Activated CD8-positive, alpha-beta memory T cell treated with anti-CD3 and anti-CD28 coated beads, Interleukin-2, amount 10 ng/mL, durations not matched to agents 7 days and 5 days (primary cell): ENCODE measurements at regions not wholly inside any gene's neighbourhood (a gene's known extent, or its start where the extent isn't known, plus 50 kb on each side); places are given as distances from the start of the nearest gene placed in this dataset.
A peak's percentile ranks its signal among the peaks of the same experiment; 100 is the strongest.

Experiments used
- ATAC-seq: fragments of 150-1000 bp; cut with Tn5 transposase; one replicate; pipeline ENCODE4 v1.10.0; 2021; ENCODE audit warnings: moderate library complexity
- CTCF ChIA-PET: fragments of 350-600 bp; sonication (Branson Sonifier 250); formaldehyde crosslinking; loops from one replicate; lab custom pipeline; 2021; ENCODE audit warnings: antibody characterized with exemption; lab: Charles Lee
- DNase-seq: peaks from one replicate; pipeline ENCODE4 v3.0.0-alpha.2; 2020
- H3K27ac Mint-ChIP-seq: one replicate; pipeline ENCODE4 v1.8.0; 2021; ENCODE audit warnings: mild to moderate bottlenecking, mixed read lengths
- H3K27me3 Mint-ChIP-seq: one replicate; pipeline ENCODE4 v1.8.0; 2021; ENCODE audit warnings: mixed read lengths
- H3K36me3 Mint-ChIP-seq: one replicate; pipeline ENCODE4 v1.8.0; 2021; ENCODE audit warnings: mild to moderate bottlenecking, mixed read lengths
- H3K4me1 Mint-ChIP-seq: one replicate; pipeline ENCODE4 v1.8.0; 2021; ENCODE audit warnings: mixed read lengths
- H3K4me3 Mint-ChIP-seq: one replicate; pipeline ENCODE4 v1.8.0; 2021; ENCODE audit warnings: mild to moderate bottlenecking, moderate library complexity, mixed read lengths
- H3K9me3 Mint-ChIP-seq: one replicate; pipeline ENCODE4 v1.8.0; 2022; ENCODE audit warnings: low read depth, mixed read lengths

- Mint-ChIP-seq H3K36me3 (no peaks in the 10 kb centered on the region), H3K4me1 (no peaks in the 10 kb centered on the region), H3K9me3 (no peaks in the 10 kb centered on the region), H3K27ac (no peak overlapping the region), H3K27me3 (peaks cover 4% of the 10 kb centered on the region), H3K4me3 (no peak overlapping the region)
- DNase-seq (no peak), ATAC-seq (no peak)
- CTCF ChIA-PET = no interaction called here
Observed at GRCh38 chr12:91418221-91419090, 235.8 kb upstream of the DCN start.

- CTCF ChIA-PET = no interaction called here
- H3K27ac Mint-ChIP-seq = no peak overlapping the region
Observed at GRCh38 chr12:91417650-91418049, 235.0 kb upstream of the DCN start.

GRCh38 chr12:91414636-91415035 lies 232.0 kb upstream of the DCN start:
- Mint-ChIP-seq H3K36me3 (no peaks in the 10 kb centered on the region), H3K4me1 (no peaks in the 10 kb centered on the region), H3K27ac (no peak overlapping the region), H3K4me3 (no peak overlapping the region), H3K27me3 (peaks cover 2% of the 10 kb centered on the region), H3K9me3 (no peaks in the 10 kb centered on the region)
- CTCF ChIA-PET = no interaction called here
- ATAC-seq = no peak
- no peak for DNase-seq

More at GRCh38 chr12:91417650-91418049, 235.0 kb upstream of the DCN start:
- ATAC-seq (no peak), DNase-seq (no peak)
- H3K4me3 Mint-ChIP-seq = no peak overlapping the region
- H3K36me3 Mint-ChIP-seq = no peaks in the 10 kb centered on the region
- H3K9me3 Mint-ChIP-seq = no peaks in the 10 kb centered on the region
- H3K4me1 Mint-ChIP-seq = no peaks in the 10 kb centered on the region
- peaks cover 4% of the 10 kb centered on the region for H3K27me3 Mint-ChIP-seq

GRCh38 chr12:91413581-91414546 lies 231.2 kb upstream of the DCN start:
- peaks cover 2% of the 10 kb centered on the region for H3K27me3 Mint-ChIP-seq
- no peaks in the 10 kb centered on the region for H3K4me1 Mint-ChIP-seq
- H3K4me3 Mint-ChIP-seq = no peak overlapping the region
- DNase-seq = no peak
- CTCF ChIA-PET = interaction anchor here (1.2 kb wide), 1 partner anchor 16 kb away, joined by 3 read pairs; no protein-coding TSS in a partner anchor
- H3K27ac Mint-ChIP-seq = no peak overlapping the region
- H3K36me3 Mint-ChIP-seq = no peaks in the 10 kb centered on the region
- H3K9me3 Mint-ChIP-seq = no peaks in the 10 kb centered on the region
- ATAC-seq = no peak

- H3K27ac Mint-ChIP-seq = no peak overlapping the region
- CTCF ChIA-PET = no interaction called here
- no peak for DNase-seq
- ATAC-seq = no peak
- no peaks in the 10 kb centered on the region for H3K9me3 Mint-ChIP-seq
- H3K36me3 Mint-ChIP-seq = no peaks in the 10 kb centered on the region
- no peak overlapping the region for H3K4me3 Mint-ChIP-seq
- H3K27me3 Mint-ChIP-seq = peaks cover 4% of the 10 kb centered on the region
- H3K4me1 Mint-ChIP-seq = no peaks in the 10 kb centered on the region
Observed at GRCh38 chr12:91406920-91407341, 224.3 kb upstream of the DCN start.

GRCh38 chr12:91404441-91404840 lies 221.8 kb upstream of the DCN start:
- CTCF ChIA-PET = interaction anchor here (0.9 kb wide), 1 partner anchor 23 kb away, joined by 3 read pairs; no protein-coding TSS in a partner anchor
- ATAC-seq = no peak
- Mint-ChIP-seq H3K27me3 (peaks cover 4% of the 10 kb centered on the region), H3K4me1 (no peaks in the 10 kb centered on the region), H3K4me3 (no peak overlapping the region), H3K27ac (no peak overlapping the region), H3K36me3 (no peaks in the 10 kb centered on the region), H3K9me3 (no peaks in the 10 kb centered on the region)
- DNase-seq = no peak

- H3K36me3 Mint-ChIP-seq = no peaks in the 10 kb centered on the region
- DNase-seq = no peak
- CTCF ChIA-PET = interaction anchor here (1.6 kb wide), 1 partner anchor 19 kb away, joined by 4 read pairs; no protein-coding TSS in a partner anchor
- H3K9me3 Mint-ChIP-seq = no peaks in the 10 kb centered on the region
- H3K27me3 Mint-ChIP-seq = peaks cover 4% of the 10 kb centered on the region
- H3K27ac Mint-ChIP-seq = no peak overlapping the region
- H3K4me1 Mint-ChIP-seq = peaks cover 11% of the 10 kb centered on the region
- no peak for ATAC-seq
- no peak overlapping the region for H3K4me3 Mint-ChIP-seq
Observed at GRCh38 chr12:91401190-91401589, 218.6 kb upstream of the DCN start.

GRCh38 chr12:91400271-91400670 lies 217.7 kb upstream of the DCN start:
- CTCF ChIA-PET = interaction anchor here (1.2 kb wide), 1 partner anchor 18 kb away, joined by 3 read pairs; no protein-coding TSS in a partner anchor
- H3K36me3 Mint-ChIP-seq = no peaks in the 10 kb centered on the region
- DNase-seq = no peak
- H3K9me3 Mint-ChIP-seq = no peaks in the 10 kb centered on the region
- no peak overlapping the region for H3K4me3 Mint-ChIP-seq
- H3K27ac Mint-ChIP-seq = no peak overlapping the region
- peaks cover 11% of the 10 kb centered on the region for H3K4me1 Mint-ChIP-seq
- ATAC-seq = no peak
- H3K27me3 Mint-ChIP-seq = peaks cover 4% of the 10 kb centered on the region

GRCh38 chr12:91397866-91398532 lies 215.4 kb upstream of the DCN start:
- H3K36me3 Mint-ChIP-seq = peaks cover 3% of the 10 kb centered on the region
- DNase-seq (no peak), ATAC-seq (peak; percentile 47)
- H3K9me3 Mint-ChIP-seq = peaks cover 4% of the 10 kb centered on the region
- peaks cover 2% of the 10 kb centered on the region for H3K27me3 Mint-ChIP-seq
- H3K27ac Mint-ChIP-seq = no peak overlapping the region
- peaks cover 11% of the 10 kb centered on the region for H3K4me1 Mint-ChIP-seq
- CTCF ChIA-PET = interaction anchor here (1.1 kb wide), 1 partner anchor 15 kb away, joined by 3 read pairs; no protein-coding TSS in a partner anchor
- no peak overlapping the region for H3K4me3 Mint-ChIP-seq

GRCh38 chr12:91396293-91396692 lies 213.7 kb upstream of the DCN start:
- H3K4me3 Mint-ChIP-seq = no peak overlapping the region

GRCh38 chr12:91395628-91396135 lies 213.1 kb upstream of the DCN start:
- H3K36me3 Mint-ChIP-seq = peaks cover 3% of the 10 kb centered on the region
- peaks cover 2% of the 10 kb centered on the region for H3K27me3 Mint-ChIP-seq
- H3K4me1 Mint-ChIP-seq = peaks cover 11% of the 10 kb centered on the region
- no peak for DNase-seq
- no peak for ATAC-seq
- H3K27ac Mint-ChIP-seq = no peak overlapping the region
- CTCF ChIA-PET = interaction anchor here (0.6 kb wide), 1 partner anchor 400 kb away, joined by 3 read pairs; no protein-coding TSS in a partner anchor
- peaks cover 4% of the 10 kb centered on the region for H3K9me3 Mint-ChIP-seq
- no peak overlapping the region for H3K4me3 Mint-ChIP-seq

More at GRCh38 chr12:91396293-91396692, 213.7 kb upstream of the DCN start:
- peaks cover under 1% of the 10 kb centered on the region for H3K27me3 Mint-ChIP-seq
- H3K27ac Mint-ChIP-seq = no peak overlapping the region
- ATAC-seq (no peak), DNase-seq (no peak)
- peaks cover 3% of the 10 kb centered on the region for H3K36me3 Mint-ChIP-seq
- peaks cover 11% of the 10 kb centered on the region for H3K4me1 Mint-ChIP-seq
- H3K9me3 Mint-ChIP-seq = peaks cover 4% of the 10 kb centered on the region
- CTCF ChIA-PET = interaction anchor here (1.4 kb wide), 1 partner anchor 14 kb away, joined by 7 read pairs; no protein-coding TSS in a partner anchor

GRCh38 chr12:91394903-91395302 lies 212.3 kb upstream of the DCN start:
- peaks cover 3% of the 10 kb centered on the region for H3K36me3 Mint-ChIP-seq
- no peak overlapping the region for H3K27ac Mint-ChIP-seq
- CTCF ChIA-PET = no interaction called here

More at GRCh38 chr12:91394903-91395302, 212.3 kb upstream of the DCN start:
- DNase-seq = no peak
- no peak for ATAC-seq
- peaks cover 11% of the 10 kb centered on the region for H3K4me1 Mint-ChIP-seq
- H3K4me3 Mint-ChIP-seq = no peak overlapping the region
- peaks cover 2% of the 10 kb centered on the region for H3K27me3 Mint-ChIP-seq
- H3K9me3 Mint-ChIP-seq = peaks cover 4% of the 10 kb centered on the region
